Left colon (tissue), 2 donors: ENCODE measurements at regions not wholly inside any gene's neighbourhood (a gene's known extent, or its start where the extent isn't known, plus 50 kb on each side); places are given as distances from the start of the nearest gene placed in this dataset.
"Not testable (repeated sequence)": the region's sequence is repeated elsewhere in the genome, so short reads cannot be mapped to it uniquely, and the experiment has no call there.

ENCODE experiments used
- ATAC-seq: fragments of 200-7000 bp; cut with Tn5 transposase; one replicate; pipeline ENCODE4 v1.9.1; 2020; ENCODE audit warnings: mild to moderate bottlenecking, moderate library complexity
- DNase-seq, 2 donors: peaks; one replicate each; pipeline ENCODE4 v3.0.0-alpha.2; 2020
- intact Hi-C, 2 donors: fragments of 100-400 bp; cut with DNase I in 1 of 2; cut with micrococcal nuclease in 1 of 2; formaldehyde crosslinking; loops; one replicate each; pipeline versions ENCODE4 v1.11.2 to v1.14.0; 2022; cut with DNase I, micrococcal nuclease
- donor health status: DM: no; HTN: no; CAD: no.
- donor health status: DM: yes; HTN: yes; CAD: no.

GRCh38 chr12:115898670-115899069 lies 378.8 kb downstream of the MED13L start:
- intact Hi-C loops = no loop called here
- no peak for DNase-seq

GRCh38 chr12:115897729-115898128 lies 379.8 kb downstream of the MED13L start:
- intact Hi-C loops = no loop called here
- no peak for DNase-seq
- ATAC-seq = no peak

More at GRCh38 chr12:115898670-115899069, 378.8 kb downstream of the MED13L start:
- no peak for ATAC-seq

GRCh38 chr12:115895247-115895646 lies 382.2 kb downstream of the MED13L start:
- intact Hi-C loops = no loop called here
- ATAC-seq (no peak), DNase-seq (no peak)

GRCh38 chr12:115891556-115892164 lies 385.8 kb downstream of the MED13L start:
- intact Hi-C loops = no loop called here
- ATAC-seq (no peak), DNase-seq (no peak)

GRCh38 chr12:115886666-115887065 lies 390.8 kb downstream of the MED13L start:
- ATAC-seq = no peak
- intact Hi-C loops = no loop called here

GRCh38 chr12:115885040-115885690 lies 392.3 kb downstream of the MED13L start:
- DNase-seq = no peak
- no peak for ATAC-seq
- intact Hi-C loops = no loop called here

More at GRCh38 chr12:115886666-115887065, 390.8 kb downstream of the MED13L start:
- no peak for DNase-seq

GRCh38 chr12:115882936-115883335 lies 394.6 kb downstream of the MED13L start:
- intact Hi-C loops = no loop called here
- DNase-seq = no peak
- no peak for ATAC-seq

- DNase-seq (no peak), ATAC-seq (no peak)
- intact Hi-C loops = no loop called here
These were observed 397.3 kb downstream of the MED13L start for GRCh38 chr12:115880238-115880637.

GRCh38 chr12:115879354-115879753 lies 398.1 kb downstream of the MED13L start:
- DNase-seq (no peak), ATAC-seq (no peak)
- intact Hi-C loops = no loop called here

GRCh38 chr12:115873451-115874082 lies 403.9 kb downstream of the MED13L start:
- intact Hi-C loops = no loop called here
- DNase-seq = no peak
- peak; percentile 31 for ATAC-seq

GRCh38 chr12:115872919-115873357 lies 404.6 kb downstream of the MED13L start:
- DNase-seq = peak; percentile 85 to 91
- ATAC-seq = peak; percentile 95
- intact Hi-C loops = no loop called here

GRCh38 chr12:115872212-115872611 lies 405.3 kb downstream of the MED13L start:
- DNase-seq = no peak
- intact Hi-C loops = no loop called here

GRCh38 chr12:115871714-115872113 lies 405.8 kb downstream of the MED13L start:
- DNase-seq (no peak), ATAC-seq (peak; percentile 72)
- intact Hi-C loops = no loop called here

More at GRCh38 chr12:115872212-115872611, 405.3 kb downstream of the MED13L start:
- ATAC-seq = peak; percentile 36

GRCh38 chr12:115870510-115870909 lies 407.0 kb downstream of the MED13L start:
- no peak for DNase-seq
- intact Hi-C loops = no loop called here
- ATAC-seq = no peak

- DNase-seq (no peak), ATAC-seq (no peak)
- intact Hi-C loops = no loop called here
These were observed 407.5 kb downstream of the MED13L start for GRCh38 chr12:115870021-115870420.

GRCh38 chr12:115869604-115870003 lies 407.9 kb downstream of the MED13L start:
- ATAC-seq = no peak
- intact Hi-C loops = no loop called here
- no peak for DNase-seq

GRCh38 chr12:115868624-115869023 lies 408.9 kb downstream of the MED13L start:
- DNase-seq (no peak), ATAC-seq (no peak)
- intact Hi-C loops = no loop called here

- no peak for DNase-seq
- intact Hi-C loops = no loop called here
- no peak for ATAC-seq
These were observed 409.6 kb downstream of the MED13L start for GRCh38 chr12:115867854-115868253.

- peak; percentile 45 for ATAC-seq
- intact Hi-C loops = no loop called here
- DNase-seq = peak in 1 of 2 donors; percentile 25
These were observed 410.5 kb downstream of the MED13L start for GRCh38 chr12:115866909-115867525.

- intact Hi-C loops, DNase-seq, ATAC-seq: not testable (repeated sequence)
These were observed 411.2 kb downstream of the MED13L start for GRCh38 chr12:115866281-115866680.
